H9 (cell line): ENCODE measurements at regions not wholly inside any gene's neighbourhood (a gene's known extent, or its start where the extent isn't known, plus 50 kb on each side); places are given as distances from the start of the nearest gene placed in this dataset.

Source experiments
- DNase-seq: peaks from one replicate; pipeline ENCODE4 v3.0.0-alpha.2; 2017
- H2AFZ ChIP-seq: one replicate; pipeline ENCODE4 v1.6.1; 2013; ENCODE audit warnings: mild to moderate bottlenecking, low read length, control low read depth, moderate library complexity
- H2AK5ac ChIP-seq: 2 replicates; pipeline ENCODE4 v1.6.1; 2013; ENCODE audit warnings: low read length, control low read depth, mixed read lengths; ENCODE audit not compliant: insufficient read length
- H2BK120ac ChIP-seq: one replicate; pipeline ENCODE4 v1.6.1; 2013; ENCODE audit warnings: low read depth, mild to moderate bottlenecking, low read length, control low read depth, inconsistent platforms; ENCODE audit not compliant: poor library complexity, severe bottlenecking
- H2BK12ac ChIP-seq: 2 replicates; pipeline ENCODE4 v1.6.1; 2013; ENCODE audit warnings: low read length, control low read depth, mixed read lengths, low read depth; ENCODE audit not compliant: insufficient read length
- H2BK15ac ChIP-seq: 2 replicates; pipeline ENCODE4 v1.6.1; 2013; ENCODE audit warnings: low read depth, low read length, control low read depth
- H2BK20ac ChIP-seq: one replicate; pipeline ENCODE4 v1.6.1; 2013; ENCODE audit warnings: low read depth, mild to moderate bottlenecking, low read length, control low read depth, inconsistent platforms; ENCODE audit not compliant: poor library complexity, severe bottlenecking
- H2BK5ac ChIP-seq: 2 replicates; pipeline ENCODE4 v1.6.1; 2013; ENCODE audit warnings: low read length, control low read depth, mixed read lengths; ENCODE audit not compliant: insufficient read length
- H3K14ac ChIP-seq: 2 replicates; pipeline ENCODE4 v1.6.1; 2013; ENCODE audit warnings: low read length, control low read depth; ENCODE audit not compliant: insufficient read depth
- H3K18ac ChIP-seq: 2 replicates; pipeline ENCODE4 v1.6.1; 2013; ENCODE audit warnings: low read depth, mild to moderate bottlenecking, mixed read lengths, low read length, control low read depth; ENCODE audit not compliant: insufficient read length
- H3K23ac ChIP-seq: 2 replicates; pipeline ENCODE4 v1.6.1; 2013; ENCODE audit warnings: low read length, control low read depth, mixed read lengths, low read depth; ENCODE audit not compliant: insufficient read length
- H3K23me2 ChIP-seq: 2 replicates; pipeline ENCODE4 v1.6.1; 2013; ENCODE audit warnings: low read depth, mild to moderate bottlenecking, mixed read lengths, low read length, control low read depth; ENCODE audit not compliant: insufficient read length, poor library complexity, severe bottlenecking
- H3K27ac ChIP-seq: 2 replicates; pipeline ENCODE4 v1.5.1; 2013; ENCODE audit warnings: low read length, control low read depth, mixed read lengths, low read depth; ENCODE audit not compliant: insufficient read length
- H3K27me3 ChIP-seq: 2 replicates; pipeline ENCODE4 v1.6.1; 2013; ENCODE audit warnings: low read length, control low read depth, inconsistent platforms; ENCODE audit not compliant: insufficient read depth
- H3K4ac ChIP-seq: 2 replicates; pipeline ENCODE4 v1.6.1; 2013; ENCODE audit warnings: low read depth, mild to moderate bottlenecking, control low read depth, inconsistent platforms, low read length, moderate library complexity
- H3K4me1 ChIP-seq: 2 replicates; pipeline ENCODE4 v1.6.1; 2013; ENCODE audit warnings: low read length, control low read depth, inconsistent platforms; ENCODE audit not compliant: insufficient read depth
- H3K4me2 ChIP-seq: 2 replicates; pipeline ENCODE4 v1.6.1; 2013; ENCODE audit warnings: low read length, control low read depth, mixed read lengths; ENCODE audit not compliant: insufficient read length, insufficient read depth
- H3K56ac ChIP-seq: 2 replicates; pipeline ENCODE4 v1.6.1; 2013; ENCODE audit warnings: low read depth, mild to moderate bottlenecking, mixed read lengths, low read length, control low read depth; ENCODE audit not compliant: insufficient read length
- H3K79me1 ChIP-seq: 2 replicates; pipeline ENCODE4 v1.6.1; 2013; ENCODE audit warnings: low read depth, mild to moderate bottlenecking, moderate library complexity, low read length, control low read depth, inconsistent platforms; ENCODE audit not compliant: insufficient read depth, poor library complexity, severe bottlenecking
- H3K79me2 ChIP-seq: 2 replicates; pipeline ENCODE4 v1.6.1; 2013; ENCODE audit warnings: low read length, control low read depth, inconsistent platforms; ENCODE audit not compliant: insufficient read depth
- H3K9ac ChIP-seq: 2 replicates; pipeline ENCODE4 v1.6.1; 2013; ENCODE audit warnings: low read length, control low read depth, mixed read lengths; ENCODE audit not compliant: insufficient read length; ENCODE audit errors: extremely low read depth
- H3K9me3 ChIP-seq: one replicate; pipeline ENCODE4 v1.6.1; 2013; ENCODE audit warnings: low read depth, low read length, inconsistent platforms; ENCODE audit not compliant: control insufficient read depth
- H3T11ph ChIP-seq: one replicate; pipeline ENCODE4 v1.6.1; 2013; ENCODE audit warnings: mild to moderate bottlenecking, low read length, control low read depth, inconsistent platforms
- H4K20me1 ChIP-seq: one replicate; pipeline ENCODE4 v1.6.1; 2013; ENCODE audit not compliant: control insufficient read depth, insufficient read length, insufficient read depth
- H4K5ac ChIP-seq: 2 replicates; pipeline ENCODE4 v1.6.1; 2013; ENCODE audit warnings: low read depth, mild to moderate bottlenecking, mixed read lengths, low read length, control low read depth; ENCODE audit not compliant: insufficient read length
- H4K8ac ChIP-seq: replicated peaks from 2 replicates; pipeline ENCODE4 v1.6.1; 2013; ENCODE audit warnings: low read length, control low read depth, mixed read lengths, low read depth; ENCODE audit not compliant: insufficient read length
- H4K91ac ChIP-seq: 2 replicates; pipeline ENCODE4 v1.6.1; 2013; ENCODE audit warnings: low read depth, mild to moderate bottlenecking, moderate library complexity, mixed read lengths, low read length, control low read depth; ENCODE audit not compliant: insufficient read length
- H3K27ac Mint-ChIP-seq, 3 experiments: 2 replicates in 2 of 3; 3 replicates in 1 of 3; pipeline ENCODE4 v1.8.0; 2020 to 2021; ENCODE audit warnings: mixed read lengths in 3 of 3, mild to moderate bottlenecking in 1 of 3, moderate library complexity in 1 of 3
- H3K27me3 Mint-ChIP-seq: 2 replicates; pipeline ENCODE4 v1.8.0; 2021; ENCODE audit warnings: low read depth, mild to moderate bottlenecking, moderate library complexity, mixed read lengths
- H3K36me3 Mint-ChIP-seq, 3 experiments: 2 replicates in 2 of 3; 3 replicates in 1 of 3; pipeline ENCODE4 v1.8.0; 2020 to 2021; ENCODE audit warnings: low read depth in 3 of 3, mixed read lengths in 3 of 3; ENCODE audit not compliant: insufficient read depth in 1 of 3
- H3K4me1 Mint-ChIP-seq, 2 experiments: 2 replicates each; pipeline ENCODE4 v1.8.0; 2020; ENCODE audit warnings: mixed read lengths in 2 of 2
- H3K4me3 Mint-ChIP-seq, 2 experiments: 2 replicates in 1 of 2; 3 replicates in 1 of 2; pipeline ENCODE4 v1.8.0; 2020 to 2021; ENCODE audit warnings: mild to moderate bottlenecking in 2 of 2, mixed read lengths in 2 of 2, moderate library complexity in 1 of 2
- H3K9me3 Mint-ChIP-seq, 2 experiments: 2 replicates in 1 of 2; 3 replicates in 1 of 2; pipeline ENCODE4 v1.8.0; 2020; ENCODE audit warnings: mild to moderate bottlenecking in 2 of 2, mixed read lengths in 2 of 2, moderate library complexity in 1 of 2
- CTCF ChIP-seq: fragments of 200-600 bp; sonication (generic); conservative IDR thresholded peaks from 3 replicates; pipeline ENCODE4 v1.8.0; 2021; ENCODE audit warnings: antibody characterized with exemption, mild to moderate bottlenecking

GRCh38 chr1:195761104-195761503 is 847.1 kb downstream of the KCNT2 start:
- no peaks in the 10 kb centered on the region for H3K23me2 ChIP-seq
- H3K4me2 ChIP-seq = no peak overlapping the region
- no peak overlapping the region for H4K91ac ChIP-seq
- H3K4me3 Mint-ChIP-seq = no peak overlapping the region
- no peak overlapping the region for H3K18ac ChIP-seq
- no peaks in the 10 kb centered on the region for H4K20me1 ChIP-seq
- H2BK12ac ChIP-seq = no peak overlapping the region
- no peak overlapping the region for H3K27ac ChIP-seq
- no peak overlapping the region for H2AFZ ChIP-seq
- H3K56ac ChIP-seq = no peak overlapping the region
- no peak overlapping the region for H2BK120ac ChIP-seq
- H4K5ac ChIP-seq = no peak overlapping the region
- no peak overlapping the region for H2BK5ac ChIP-seq
- no peaks in the 10 kb centered on the region for H3K9me3 Mint-ChIP-seq
- H3K4me1 ChIP-seq = no peaks in the 10 kb centered on the region
- no peaks in the 10 kb centered on the region for H3K36me3 Mint-ChIP-seq
- H4K8ac ChIP-seq = no peak overlapping the region
- no peak overlapping the region for H2BK15ac ChIP-seq
- no peak overlapping the region for H3K9ac ChIP-seq
- no peak for DNase-seq
- no peaks in the 10 kb centered on the region for H3K9me3 ChIP-seq
- H3K27me3 ChIP-seq = no peaks in the 10 kb centered on the region
- H3K14ac ChIP-seq = no peak overlapping the region
- H3K4ac ChIP-seq = no peak overlapping the region
- no peak overlapping the region for H2AK5ac ChIP-seq
- no peaks in the 10 kb centered on the region for H3K79me1 ChIP-seq
- no peak overlapping the region for H3T11ph ChIP-seq
- H3K79me2 ChIP-seq = no peaks in the 10 kb centered on the region
- no peak for TF ChIP-seq CTCF
- no peak overlapping the region for H3K23ac ChIP-seq
- no peak overlapping the region for H3K27ac Mint-ChIP-seq
- no peak overlapping the region for H2BK20ac ChIP-seq
- no peaks in the 10 kb centered on the region for H3K27me3 Mint-ChIP-seq
- H3K4me1 Mint-ChIP-seq = no peaks in the 10 kb centered on the region
